T47D (cell line): ENCODE measurements at regions not wholly inside any gene's neighbourhood (a gene's known extent, or its start where the extent isn't known, plus 50 kb on each side); places are given as distances from the start of the nearest gene placed in this dataset.

Source experiments
- DNase-seq, 2 experiments: peaks; one replicate each; pipeline versions ENCODE4 v3.0.0 to v3.0.0-alpha.2; 2011 to 2012; ENCODE audit warnings: low read depth in 1 of 2, low spot score in 1 of 2
- JUND ChIP-seq: IDR thresholded peaks from 2 replicates; pipeline ENCODE4 v1.6.1; 2012; ENCODE audit warnings: low read depth
- in situ Hi-C: cut with HindIII; loops from 2 replicates; pipeline ENCODE4 v1.10.0; 2016; ENCODE audit warnings: low sequenced_read_pairs, low pct_unique_long_range_greater_than_20kb

GRCh38 chr11:14593671-14594070 lies 49.9 kb upstream of the PDE3B start:
- in situ Hi-C loops, result no loop called here
- no peak for TF ChIP-seq JUND
- no peak for DNase-seq
